Stimulated activated CD4-positive, alpha-beta T cell treated with anti-CD3 and anti-CD28 coated beads, Interleukin-4, amount 100 ng/mL, for 4 hours (primary cell): ENCODE measurements at regions not wholly inside any gene's neighbourhood (a gene's known extent, or its start where the extent isn't known, plus 50 kb on each side); places are given as distances from the start of the nearest gene placed in this dataset.
"Not testable (repeated sequence)": the region's sequence is repeated elsewhere in the genome, so short reads cannot be mapped to it uniquely, and the experiment has no call there.

ENCODE experiments used
- DNase-seq, 2 experiments: peaks; one replicate each; pipeline ENCODE4 v3.0.0-alpha.2; 2020

- no peak for DNase-seq
Measured at GRCh38 chr6:6923605-6924004, 184.2 kb upstream of the RREB1 start.

- DNase-seq: no peak
Measured at GRCh38 chr6:6924708-6925107, 183.1 kb upstream of the RREB1 start.

- DNase-seq: no peak
Measured at GRCh38 chr6:6925391-6926164, 182.2 kb upstream of the RREB1 start.

DNA sequence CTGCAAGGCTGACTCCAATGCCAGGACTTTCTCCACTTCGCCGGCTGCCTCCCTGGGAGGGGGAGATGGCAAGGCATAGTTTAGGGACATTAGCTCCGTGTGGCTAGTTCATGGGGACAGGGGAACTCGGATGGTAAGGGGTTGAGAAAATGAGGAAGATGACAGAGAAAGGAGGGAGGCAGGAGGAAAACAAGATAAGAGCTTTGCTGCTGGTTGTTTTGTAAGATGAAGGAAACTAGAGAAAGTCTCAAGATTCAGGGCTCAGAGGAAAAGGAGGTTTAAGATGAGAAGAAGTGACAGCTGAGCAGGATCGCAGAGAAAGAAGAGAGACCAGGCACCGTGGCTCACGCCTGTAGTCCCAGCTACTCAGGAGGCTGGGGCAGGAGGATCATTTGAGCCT, 180.9 kb upstream of the RREB1 start:
- DNase-seq: no peak

GRCh38 chr6:6927521-6928361, 180.0 kb upstream of the RREB1 start:
- DNase-seq: no peak

GRCh38 chr6:6930223-6930880, 177.4 kb upstream of the RREB1 start:
- no peak for DNase-seq

- DNase-seq: no peak
Measured at GRCh38 chr6:6931071-6932025, 176.4 kb upstream of the RREB1 start.

GRCh38 chr6:6932341-6932740, 175.4 kb upstream of the RREB1 start:
- no peak for DNase-seq

GRCh38 chr6:6932968-6933367, 174.8 kb upstream of the RREB1 start:
- no peak for DNase-seq

- no peak for DNase-seq
Measured at GRCh38 chr6:6940031-6941025, 167.4 kb upstream of the RREB1 start.

DNA sequence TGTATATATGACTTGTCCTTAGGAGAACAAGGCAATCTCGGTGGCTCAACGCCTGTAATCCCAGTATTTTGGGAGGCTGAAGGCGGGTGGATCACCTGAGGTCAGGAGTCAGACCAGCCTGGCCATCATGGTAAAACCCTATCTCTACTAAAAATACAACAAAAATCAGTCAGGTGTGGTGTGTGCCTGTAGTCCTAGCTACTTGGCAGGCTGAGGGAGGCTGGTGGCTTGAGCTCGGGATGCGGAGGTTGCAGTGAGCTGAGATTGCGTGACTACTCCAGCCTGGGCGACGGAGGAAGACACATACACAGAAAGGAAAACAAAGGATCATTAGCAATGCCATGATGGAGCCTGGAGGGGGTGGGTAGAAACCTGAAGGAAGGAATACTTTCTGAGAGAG, 166.6 kb upstream of the RREB1 start:
- DNase-seq: no peak

DNA sequence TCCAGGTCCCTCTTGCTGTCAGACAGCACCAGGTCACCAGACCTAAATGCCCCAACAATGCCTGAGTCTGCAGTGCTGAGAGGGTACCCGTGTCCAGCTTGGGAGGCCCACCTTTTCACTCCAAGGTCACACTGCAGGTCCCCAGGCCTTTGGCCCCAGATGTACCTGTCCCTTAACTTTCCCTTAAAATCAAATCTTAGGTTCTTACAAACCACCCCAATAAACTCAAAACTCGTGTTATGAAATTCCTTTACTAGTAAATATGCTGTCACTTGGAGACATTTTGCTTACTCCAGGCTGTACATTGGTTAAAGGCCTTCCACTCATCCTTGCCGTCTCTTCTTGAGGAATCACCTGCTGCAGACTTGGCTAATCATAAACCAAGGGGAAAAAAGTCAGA, 165.7 kb upstream of the RREB1 start:
- no peak for DNase-seq

GRCh38 chr6:6942831-6943230, 164.9 kb upstream of the RREB1 start:
- peak in 1 of 2 experiments; percentile 4 for DNase-seq

- DNase-seq: no peak
Measured at GRCh38 chr6:6943421-6943820, 164.3 kb upstream of the RREB1 start.

- DNase-seq: no peak
Measured at GRCh38 chr6:6946206-6947155, 161.3 kb upstream of the RREB1 start.

- DNase-seq: no peak
Measured at GRCh38 chr6:6950373-6951145, 157.2 kb upstream of the RREB1 start.

GRCh38 chr6:6951355-6951754, 156.4 kb upstream of the RREB1 start:
- DNase-seq: no peak

DNA sequence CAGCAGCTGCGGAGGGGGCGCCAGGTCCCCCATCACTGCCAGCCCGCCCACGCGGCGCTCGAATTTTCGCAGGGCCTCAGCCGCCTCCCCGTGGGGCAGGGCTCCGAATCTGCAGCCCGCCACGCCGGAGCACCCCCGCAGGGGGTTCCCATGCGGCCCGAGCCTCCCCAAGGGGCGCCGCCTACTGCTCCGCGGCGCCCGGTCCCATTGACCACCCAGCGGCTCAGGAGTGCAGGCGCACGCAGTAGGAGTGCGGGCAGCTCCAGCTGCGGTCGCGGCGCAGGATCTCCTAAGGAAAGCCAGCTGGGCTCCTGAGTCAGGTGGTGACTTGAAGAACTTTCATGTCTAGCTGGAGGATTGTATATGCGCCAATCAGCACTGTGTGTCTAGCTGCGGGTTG, 155.3 kb upstream of the RREB1 start:
- DNase-seq: no peak

DNA sequence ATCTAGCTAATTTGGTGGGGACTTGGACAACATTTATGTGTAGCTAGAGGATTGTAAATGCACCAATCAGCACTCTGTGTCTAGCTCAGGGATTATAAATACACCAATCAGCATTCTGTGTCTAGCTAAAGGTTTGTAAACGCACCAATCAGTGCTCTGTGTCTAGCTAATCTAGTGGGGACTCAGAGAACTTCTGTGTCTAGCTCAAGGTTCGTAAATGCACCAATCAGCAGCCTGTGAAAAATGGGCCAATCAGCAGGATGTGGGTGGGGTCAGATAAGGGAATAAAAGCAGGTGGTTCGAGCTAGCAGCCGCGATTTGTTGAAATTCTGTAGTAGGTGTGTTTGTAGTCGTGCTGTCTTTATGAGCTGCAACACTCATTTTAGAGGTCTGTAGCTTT, 154.8 kb upstream of the RREB1 start:
- DNase-seq: not testable (repeated sequence)
